T-helper 1 cell (primary cell): ENCODE measurements at regions not wholly inside any gene's neighbourhood (a gene's known extent, or its start where the extent isn't known, plus 50 kb on each side); places are given as distances from the start of the nearest gene placed in this dataset.

Experiments used
- DNase-seq, 5 donors: peaks; one replicate each; pipeline ENCODE4 v3.0.0-alpha.2; 2012 to 2020

- no peak for DNase-seq
Measured at GRCh38 chr16:86395477-86395876, 114.8 kb upstream of the FOXF1 start.

DNA sequence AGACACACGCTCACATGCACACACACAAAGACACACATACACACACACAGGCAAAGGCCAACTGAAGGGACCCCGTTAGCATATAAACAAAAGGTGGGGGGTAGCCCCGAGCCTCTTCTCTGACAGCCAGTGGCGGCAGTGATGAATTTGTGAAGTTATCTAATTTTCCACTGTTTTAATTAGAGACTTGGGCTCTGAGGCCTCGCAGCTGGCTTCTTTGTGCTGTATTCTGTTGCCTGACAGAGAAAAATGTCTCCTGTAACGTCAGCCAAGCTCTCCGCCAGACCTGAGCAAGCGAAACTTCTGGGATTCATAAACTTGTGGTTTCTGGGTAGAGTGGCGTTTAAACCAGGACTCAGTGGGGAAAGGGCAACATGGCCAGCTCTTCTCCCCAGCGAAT is 113.9 kb upstream of the FOXF1 start:
- no peak for DNase-seq

- no peak for DNase-seq
Measured at GRCh38 chr16:86396901-86397311, 113.4 kb upstream of the FOXF1 start.

DNA sequence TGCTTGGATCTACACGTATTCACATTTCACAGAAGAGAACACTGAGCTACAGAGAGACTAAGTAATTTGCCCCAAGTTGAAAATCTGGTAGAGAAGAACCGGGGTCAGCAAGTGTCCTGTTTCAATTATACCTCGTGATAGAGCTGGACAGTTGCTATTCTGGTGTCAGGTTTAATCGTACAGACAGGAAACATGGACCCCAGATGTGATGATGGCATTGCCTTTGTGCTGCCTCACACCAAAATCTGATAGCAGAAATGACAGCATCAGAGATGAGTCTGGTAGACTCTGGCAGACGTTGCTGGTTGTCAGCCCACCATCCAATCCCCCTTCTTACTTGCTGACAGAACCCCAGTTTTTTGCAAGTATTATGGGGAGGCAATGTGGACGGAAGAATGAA is 112.1 kb upstream of the FOXF1 start:
- DNase-seq: no peak

- no peak for DNase-seq
Measured at GRCh38 chr16:86398622-86399021, 111.7 kb upstream of the FOXF1 start.

GRCh38 chr16:86401126-86401525 is 109.2 kb upstream of the FOXF1 start:
- no peak for DNase-seq

DNA sequence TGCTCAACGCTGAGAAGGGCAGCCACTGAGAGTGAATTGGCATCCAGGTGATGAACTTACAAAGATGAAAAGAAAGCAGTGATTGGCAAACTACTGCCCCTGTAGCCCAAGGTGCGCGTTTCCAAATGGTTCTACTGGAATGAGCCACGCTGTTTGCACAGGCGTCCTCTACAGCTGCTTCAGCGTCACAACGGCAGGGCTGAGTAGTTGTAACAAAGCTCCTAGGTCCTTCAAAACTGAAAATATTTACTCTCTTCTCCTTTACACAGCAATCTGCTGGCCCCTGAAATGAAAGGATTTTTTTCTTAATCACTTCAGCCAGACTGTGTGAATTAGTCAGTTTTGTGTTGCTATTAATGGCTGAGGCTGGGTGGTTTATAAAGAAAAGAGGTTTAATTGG is 107.2 kb upstream of the FOXF1 start:
- DNase-seq: no peak

- DNase-seq: no peak
Measured at GRCh38 chr16:86403541-86404163, 106.7 kb upstream of the FOXF1 start.

DNA sequence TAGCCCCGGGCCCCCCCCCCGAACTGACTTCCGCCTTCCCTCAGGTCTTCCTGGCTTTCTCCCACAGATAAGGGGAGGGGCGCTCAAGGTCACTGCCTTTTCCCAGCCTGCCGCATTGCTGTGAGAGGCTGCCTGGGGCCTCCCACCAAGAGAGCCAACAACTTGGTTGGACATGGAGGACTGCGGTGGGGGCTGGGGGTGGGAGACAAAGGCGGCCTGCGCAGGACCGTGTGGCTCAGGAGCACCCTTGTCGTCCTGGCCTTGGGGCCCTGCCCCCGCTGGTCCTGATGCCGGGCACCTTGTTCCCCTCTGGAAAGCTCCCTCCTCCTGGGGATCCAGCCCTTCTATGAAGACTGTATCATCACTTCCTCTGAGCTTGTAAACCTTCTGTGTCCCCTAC is 105.6 kb upstream of the FOXF1 start:
- no peak for DNase-seq

DNA sequence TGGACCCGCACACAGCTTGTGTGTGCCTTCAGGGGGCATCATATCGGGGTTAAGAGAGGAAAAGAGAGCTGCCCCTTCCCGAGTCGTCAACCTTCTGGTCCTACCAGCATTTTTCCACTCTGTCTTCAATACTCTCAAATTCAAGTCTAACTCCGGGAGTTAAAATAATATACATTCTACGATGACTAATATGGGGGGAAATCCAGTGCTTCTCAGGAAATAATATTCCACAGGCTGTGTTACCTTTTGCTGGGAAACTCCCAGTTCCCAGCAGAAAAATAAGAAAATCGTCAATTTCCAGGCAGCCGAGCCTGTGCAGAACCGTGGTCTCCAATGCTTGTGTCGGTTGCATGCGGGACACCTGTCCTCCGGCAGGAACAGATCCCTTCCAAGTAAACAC is 105.0 kb upstream of the FOXF1 start:
- no peak for DNase-seq

DNA sequence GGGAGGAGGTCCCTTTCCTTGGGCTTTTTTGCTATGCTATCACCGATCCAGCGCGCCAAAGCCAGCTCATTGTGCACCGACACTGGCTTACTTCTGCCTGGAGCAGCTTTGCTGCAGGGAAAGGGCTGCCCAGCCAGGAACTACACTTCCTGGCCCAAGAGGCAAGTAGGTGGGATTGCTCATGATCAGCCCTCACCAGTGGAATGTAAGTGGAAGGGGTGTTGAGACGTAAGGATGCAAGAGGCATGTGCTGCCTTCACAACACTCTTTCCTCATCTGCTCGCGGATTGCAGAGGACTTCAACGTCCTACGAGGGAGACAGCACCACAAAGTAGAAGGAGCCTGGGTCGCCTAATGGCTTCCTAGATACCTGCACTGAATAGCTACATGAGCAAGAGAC is 104.3 kb upstream of the FOXF1 start:
- no peak for DNase-seq

GRCh38 chr16:86408685-86409084 is 101.6 kb upstream of the FOXF1 start:
- DNase-seq: no peak

- DNase-seq: no peak
Measured at GRCh38 chr16:86410081-86410480, 100.2 kb upstream of the FOXF1 start.

GRCh38 chr16:86410529-86410928 is 99.8 kb upstream of the FOXF1 start:
- no peak for DNase-seq

DNA sequence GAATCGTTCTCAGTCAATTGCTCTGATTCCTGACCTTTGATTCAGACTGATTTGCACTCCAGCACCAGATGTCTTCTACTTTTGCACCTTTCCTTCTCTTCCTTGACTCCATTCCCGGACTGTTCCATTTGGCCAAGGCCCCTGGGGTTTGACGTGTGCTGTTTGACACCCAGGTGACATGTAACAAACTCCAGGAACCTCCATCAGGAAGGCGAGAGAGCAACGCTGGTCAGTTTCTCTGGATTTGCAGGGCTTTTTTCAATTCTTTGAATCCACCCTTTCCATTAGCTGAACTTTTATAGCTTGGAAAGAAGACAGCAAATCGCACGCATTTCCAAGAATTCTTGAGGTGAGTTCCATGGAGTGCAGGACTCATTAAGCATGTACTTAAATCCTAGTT is 98.4 kb upstream of the FOXF1 start:
- DNase-seq: no peak

DNA sequence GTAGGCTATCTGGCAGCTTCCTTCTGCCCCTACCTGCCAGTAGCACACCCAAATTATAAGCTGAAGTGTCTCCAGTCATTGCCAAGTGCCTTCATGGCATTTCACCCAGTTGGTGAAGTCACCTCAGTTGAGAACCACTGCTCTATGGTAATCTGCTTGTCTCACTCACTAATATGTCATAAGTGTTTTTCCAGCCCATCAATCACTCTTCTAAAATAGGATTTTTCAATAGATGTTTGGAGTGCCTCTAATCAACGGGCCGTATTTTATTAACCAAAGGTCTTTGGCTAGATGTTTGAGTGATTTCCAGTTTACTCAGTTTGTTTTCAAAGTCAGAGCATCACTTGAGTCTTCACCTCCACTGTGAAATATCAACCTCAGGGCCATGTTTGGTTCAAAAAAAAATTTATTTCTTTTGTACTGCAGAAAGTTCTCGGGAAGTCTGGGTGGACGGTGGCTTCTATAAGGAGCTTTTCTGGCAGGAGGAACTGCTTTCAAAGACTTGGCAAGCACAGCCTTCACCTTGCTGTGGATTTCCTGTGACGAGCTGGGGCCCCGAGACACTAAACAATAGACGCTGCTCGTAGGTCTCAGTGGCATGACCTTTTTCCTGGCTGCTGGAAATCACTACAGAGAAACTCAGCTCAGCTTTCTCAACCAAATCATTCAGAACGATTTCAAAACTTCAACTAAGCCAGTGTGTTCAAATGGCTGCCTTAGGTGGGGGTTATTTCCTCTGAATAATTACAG is 95.2 kb upstream of the FOXF1 start:
- DNase-seq: no peak

DNA sequence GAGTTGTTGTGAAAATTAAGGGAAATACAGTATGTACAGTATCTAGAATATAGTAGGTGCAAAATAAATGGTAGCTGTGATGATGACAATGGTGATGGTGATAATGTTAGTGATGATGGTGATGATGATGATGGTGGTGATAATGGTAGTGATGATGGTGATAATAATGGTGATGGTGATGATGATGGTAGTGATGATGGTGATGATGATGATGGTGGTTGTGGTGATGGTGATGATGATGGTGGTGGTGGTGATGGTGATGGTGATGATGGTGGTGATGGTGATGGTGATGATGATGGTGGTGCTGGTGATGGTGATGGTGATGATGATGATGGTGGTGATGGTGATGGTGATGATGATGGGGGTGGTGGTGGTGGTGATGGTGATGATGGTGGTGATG is 91.3 kb upstream of the FOXF1 start:
- no peak for DNase-seq

GRCh38 chr16:86419518-86419917 is 90.8 kb upstream of the FOXF1 start:
- no peak for DNase-seq

- no peak for DNase-seq
Measured at GRCh38 chr16:86421995-86422394, 88.3 kb upstream of the FOXF1 start.

GRCh38 chr16:86424398-86424797 is 85.9 kb upstream of the FOXF1 start:
- no peak for DNase-seq

- DNase-seq: no peak
Measured at GRCh38 chr16:86424985-86425384, 85.3 kb upstream of the FOXF1 start.

DNA sequence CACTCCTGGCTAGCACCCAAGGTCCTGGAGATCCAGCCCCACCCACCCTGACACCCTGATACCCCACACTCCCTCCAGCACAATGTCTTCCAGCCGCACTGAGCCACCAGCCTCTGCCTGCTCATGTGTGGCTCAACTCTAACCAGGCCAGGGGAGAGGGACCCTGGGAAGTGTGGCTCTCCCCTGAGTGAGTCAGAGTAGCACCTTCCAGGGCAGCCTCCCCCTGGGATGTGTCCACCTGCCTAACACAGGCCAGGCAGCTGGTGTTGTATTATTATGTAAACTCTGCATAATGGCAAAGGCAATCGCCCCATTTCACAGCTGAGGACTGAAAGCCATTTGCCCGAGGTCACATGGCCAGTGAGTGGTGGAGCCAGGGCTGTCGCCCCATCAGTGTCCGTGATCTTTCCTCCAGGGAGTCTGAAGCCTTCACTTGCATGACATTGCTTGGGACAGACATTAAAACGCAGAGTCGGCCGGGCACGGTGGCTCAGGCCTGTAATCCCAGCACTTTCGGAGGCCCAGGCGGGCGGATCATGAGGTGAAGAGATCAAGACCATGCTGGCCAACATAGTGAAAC is 84.2 kb upstream of the FOXF1 start:
- no peak for DNase-seq

- DNase-seq: no peak
Measured at GRCh38 chr16:86427433-86427851, 82.9 kb upstream of the FOXF1 start.

- DNase-seq: no peak
Measured at GRCh38 chr16:86428729-86429517, 81.4 kb upstream of the FOXF1 start.
